SKM-1 (cell line): ENCODE measurements at regions not wholly inside any gene's neighbourhood (a gene's known extent, or its start where the extent isn't known, plus 50 kb on each side); places are given as distances from the start of the nearest gene placed in this dataset.
A peak's percentile ranks its signal among the peaks of the same experiment; 100 is the strongest.
"Not testable (repeated sequence)": the region's sequence is repeated elsewhere in the genome, so short reads cannot be mapped to it uniquely, and the experiment has no call there.

Source experiments
- DNase-seq: peaks from one replicate; lab custom pipeline; 2025; ENCODE audit not compliant: unreplicated experiment; lab: John Stamatoyannopoulos, UW

DNA sequence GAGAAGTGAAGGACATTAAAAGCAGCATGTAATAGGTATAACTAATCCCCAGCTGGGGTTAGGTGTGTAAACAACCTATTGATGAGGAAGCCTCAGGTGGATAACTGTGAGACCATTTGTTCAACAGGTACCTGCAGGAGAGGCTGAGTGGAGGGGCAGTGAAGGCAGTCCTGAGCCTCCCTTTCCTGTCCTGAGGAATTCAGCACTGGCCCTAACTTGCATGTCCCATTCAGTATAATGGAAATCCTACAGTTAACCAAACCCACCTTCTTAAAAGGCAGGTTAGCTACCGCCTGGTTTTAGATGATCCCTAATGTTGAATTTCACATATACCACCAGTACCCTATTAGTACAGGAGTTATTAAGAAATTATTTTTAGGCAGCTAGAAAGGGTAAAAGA lies 225.9 kb upstream of the GOT2 start:
- DNase-seq, result no peak

DNA sequence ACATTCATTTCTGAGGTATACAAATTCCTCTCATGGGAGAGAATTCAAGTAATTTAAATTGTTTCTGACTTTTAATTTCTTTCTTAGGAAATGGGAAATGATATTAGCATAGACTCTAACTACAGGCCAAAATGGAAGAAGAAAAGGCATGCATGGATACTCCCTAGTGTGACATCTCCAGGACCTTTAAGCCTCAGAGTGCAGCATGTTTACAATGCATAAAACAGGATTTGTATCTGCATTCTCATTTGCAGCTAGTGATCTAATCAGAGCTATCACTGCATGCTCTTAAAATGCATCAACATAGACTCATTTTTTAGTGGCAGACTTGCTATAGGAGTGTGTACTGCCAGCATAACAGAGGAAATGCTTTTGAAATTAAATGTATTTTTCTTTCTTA lies 224.6 kb upstream of the GOT2 start:
- no peak for DNase-seq

GRCh38 chr16:58948244-58948643 lies 214.1 kb upstream of the GOT2 start:
- DNase-seq, result no peak

DNA sequence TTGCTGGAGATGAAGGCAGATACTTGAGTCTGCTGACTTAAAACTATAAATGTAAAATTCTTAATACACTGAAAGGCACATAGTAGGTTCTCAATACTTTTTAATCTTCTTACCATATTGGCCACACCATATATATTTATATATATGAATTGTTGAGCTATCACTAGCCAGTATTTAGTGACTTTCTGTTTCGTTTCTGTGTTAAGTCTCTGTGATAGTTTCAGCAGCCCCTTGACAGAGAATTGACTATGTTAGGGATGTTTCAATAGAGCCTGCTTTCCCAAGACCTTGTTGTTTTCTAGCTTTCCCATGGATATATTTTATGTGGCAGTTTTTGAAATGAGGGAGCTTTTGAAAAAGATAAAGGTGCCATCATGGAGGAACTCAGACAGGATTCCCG lies 206.5 kb upstream of the GOT2 start:
- DNase-seq, result no peak

DNA sequence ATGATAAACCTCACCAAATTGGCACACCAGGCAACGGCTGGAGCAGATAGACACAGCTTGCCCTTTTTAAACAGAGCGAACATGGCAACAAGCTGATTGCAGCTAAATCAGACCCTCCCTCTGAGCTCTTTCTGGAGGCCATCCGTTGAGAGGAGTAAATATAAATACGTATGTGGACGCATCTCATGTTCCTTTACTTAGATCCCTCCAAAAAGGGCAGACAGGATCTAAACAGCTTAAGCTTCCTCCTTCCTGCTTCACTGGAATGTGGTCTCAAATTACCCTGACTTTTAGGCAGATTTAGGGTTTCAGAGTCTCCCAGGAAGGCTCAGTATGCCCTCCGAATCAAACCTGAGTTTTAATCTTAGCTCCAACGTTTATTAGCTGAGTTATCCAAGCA lies 204.7 kb upstream of the GOT2 start:
- DNase-seq, result no peak

DNA sequence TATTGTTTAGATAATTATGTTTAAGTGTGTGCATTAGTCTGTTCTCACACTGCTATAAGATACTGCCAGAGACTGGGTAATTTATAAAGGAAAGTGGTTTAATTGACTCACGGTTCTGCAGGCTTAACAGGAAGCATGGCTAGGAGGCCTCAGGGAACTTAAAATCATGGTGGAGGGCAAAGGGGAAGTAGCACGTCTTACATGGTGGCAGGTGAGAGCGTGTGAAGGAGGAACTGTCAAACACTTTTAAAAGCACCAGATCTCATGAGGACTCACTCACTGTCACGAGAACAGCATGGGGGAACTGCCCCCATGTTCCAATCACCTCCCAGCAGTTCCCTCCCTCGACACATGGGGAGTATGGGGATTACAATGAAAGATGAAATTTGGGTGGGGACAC lies 203.5 kb upstream of the GOT2 start:
- peak; percentile 4 for DNase-seq

GRCh38 chr16:58933186-58933585 lies 199.1 kb upstream of the GOT2 start:
- DNase-seq, result no peak

DNA sequence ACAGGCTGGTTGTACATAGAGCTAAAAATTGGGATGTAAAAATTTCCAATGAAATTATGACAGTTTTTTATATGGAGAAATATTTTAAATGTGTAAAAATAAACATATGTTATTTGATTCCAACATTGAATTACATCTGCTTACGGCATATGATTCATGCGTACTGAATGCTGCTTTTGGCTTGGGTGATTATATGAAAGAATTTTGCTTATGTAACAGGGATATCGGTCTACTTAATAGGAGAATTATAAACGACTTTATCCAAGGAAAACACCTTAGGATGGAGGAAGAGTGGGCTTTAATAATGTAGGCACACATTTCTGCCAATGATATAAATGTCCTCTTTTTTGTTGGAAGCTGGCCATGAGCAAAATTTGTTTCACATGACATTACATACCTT lies 197.3 kb upstream of the GOT2 start:
- no peak for DNase-seq

- no peak for DNase-seq
Observed at GRCh38 chr16:58923094-58923493, 189.0 kb upstream of the GOT2 start.

- DNase-seq, result no peak
Observed at GRCh38 chr16:58913456-58913855, 179.3 kb upstream of the GOT2 start.

DNA sequence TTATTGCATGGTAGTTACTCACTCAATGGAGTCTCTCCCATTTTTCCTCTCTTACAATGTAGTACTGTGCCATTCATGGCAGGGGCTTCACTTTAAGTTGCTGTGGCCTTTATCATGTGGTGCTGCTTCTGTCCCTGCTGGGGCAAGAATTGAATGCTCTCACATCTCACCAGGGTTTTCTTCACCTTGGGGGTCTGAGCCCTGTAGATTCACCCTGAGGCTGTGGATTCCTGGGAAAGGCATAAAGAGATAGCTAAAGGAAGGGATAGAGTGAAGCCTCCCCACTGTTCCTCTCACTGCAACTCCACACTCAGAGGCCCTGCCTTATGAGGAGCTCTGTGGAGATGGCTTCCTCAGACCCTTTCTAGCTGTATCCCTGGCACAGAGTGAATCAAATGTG lies 178.5 kb upstream of the GOT2 start:
- DNase-seq, result no peak

DNA sequence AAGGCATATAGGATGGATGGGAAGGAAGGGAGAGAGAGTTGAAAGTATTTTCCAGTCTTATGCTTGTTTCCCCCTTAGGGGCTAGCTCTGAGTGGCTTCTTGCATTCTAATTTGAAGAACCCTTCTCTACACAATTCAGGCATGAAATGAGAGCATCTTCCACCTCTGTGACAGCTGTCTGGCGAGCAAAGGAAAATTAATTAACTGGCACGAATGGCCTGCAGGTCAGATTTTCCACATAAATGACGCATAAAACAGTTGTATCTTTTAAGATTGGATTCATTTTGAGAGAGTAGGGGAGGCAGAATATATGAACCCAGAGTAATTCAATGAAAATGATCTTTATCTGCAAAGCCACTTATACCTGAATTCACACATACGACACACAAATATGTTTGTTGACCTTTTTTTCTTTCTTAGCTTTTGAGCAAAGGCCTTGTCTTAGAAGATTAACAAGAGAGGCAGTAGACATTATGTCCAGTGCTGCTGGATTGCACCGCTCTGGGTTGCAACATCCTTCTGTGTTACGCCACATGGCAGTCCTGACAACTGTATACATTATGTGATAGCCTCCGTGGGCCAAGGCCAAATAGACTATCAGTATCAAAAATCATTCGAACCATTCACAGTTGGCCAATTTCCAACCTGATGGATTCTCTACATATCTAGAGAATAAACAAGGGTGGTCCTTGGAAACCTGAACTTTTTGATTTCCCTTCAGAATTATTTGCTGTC lies 173.0 kb upstream of the GOT2 start:
- no peak for DNase-seq

DNA sequence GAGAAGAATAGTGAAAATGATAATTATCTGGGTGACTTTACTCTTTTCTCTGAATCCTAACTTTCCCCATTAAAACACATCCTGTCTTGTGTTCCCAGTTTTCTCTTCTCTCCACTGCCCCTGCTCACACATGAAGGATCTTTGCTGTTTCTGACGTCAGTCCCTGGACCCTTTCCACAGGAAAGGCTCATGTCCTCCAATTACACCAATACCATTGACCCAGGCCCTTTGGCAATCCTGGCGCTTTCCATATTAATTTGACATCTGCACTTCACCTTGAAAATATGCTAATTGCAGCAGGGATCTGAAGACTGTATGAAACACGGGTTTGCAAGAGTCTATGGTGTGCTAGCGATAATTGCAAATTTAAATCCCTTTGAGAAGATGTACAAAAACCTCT lies 170.2 kb upstream of the GOT2 start:
- no peak for DNase-seq

DNA sequence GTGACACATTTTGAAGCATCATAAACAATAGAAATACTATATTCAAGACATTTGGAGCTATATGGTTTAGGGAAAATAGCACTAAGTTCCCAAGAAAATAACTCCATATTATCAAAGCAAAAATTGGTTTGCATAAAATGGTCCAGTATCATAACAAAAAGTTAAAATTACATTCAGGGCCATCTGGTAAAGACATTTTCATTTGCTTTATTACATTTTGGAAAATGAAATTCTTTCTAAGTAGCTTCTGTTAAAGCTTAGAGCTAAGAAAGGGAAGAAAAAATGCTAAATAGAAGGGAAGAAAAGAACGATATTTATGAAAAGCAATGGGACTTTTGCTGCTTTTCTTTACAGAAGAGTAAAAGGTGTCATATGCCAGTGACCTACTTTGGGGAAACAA lies 155.4 kb upstream of the GOT2 start:
- no peak for DNase-seq

GRCh38 chr16:58885528-58886170 lies 151.5 kb upstream of the GOT2 start:
- DNase-seq, result no peak

DNA sequence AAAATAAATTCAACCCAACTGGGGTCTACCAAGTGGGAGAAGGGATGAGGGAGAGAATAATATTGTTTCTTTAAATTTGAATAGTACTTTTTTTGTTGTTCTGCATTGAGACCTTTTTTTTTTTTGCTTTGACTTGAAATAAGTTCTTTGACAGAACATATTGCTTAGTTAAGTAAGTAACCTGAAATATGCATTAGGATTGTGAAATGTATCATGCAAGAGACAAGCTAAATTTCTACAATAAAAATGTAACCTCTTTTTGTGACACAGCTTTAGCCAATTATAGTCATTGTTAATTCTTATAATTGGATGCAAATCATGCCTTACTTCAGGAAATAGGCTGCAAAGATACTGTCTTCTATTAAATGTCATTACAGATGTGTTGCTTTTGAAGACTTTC lies 150.0 kb upstream of the GOT2 start:
- no peak for DNase-seq

DNA sequence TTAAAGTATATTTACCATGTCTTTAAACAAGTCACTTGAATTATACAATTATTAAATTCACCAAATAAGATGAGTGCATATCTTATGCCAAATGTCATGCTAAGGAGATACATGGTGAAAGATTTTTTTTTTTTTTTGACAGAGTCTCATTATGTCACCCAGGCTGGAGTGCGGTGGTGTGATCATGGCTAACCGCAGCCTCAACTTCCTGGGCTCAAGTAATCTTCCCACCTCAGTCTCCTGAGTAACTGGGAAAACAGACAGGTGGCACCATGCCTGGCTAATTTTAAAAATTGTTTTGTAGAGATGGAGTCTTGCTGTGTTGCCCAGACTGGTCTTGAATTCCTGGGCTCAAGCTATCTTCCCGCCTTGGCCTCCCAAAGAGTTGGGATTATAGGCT lies 149.0 kb upstream of the GOT2 start:
- no peak for DNase-seq

DNA sequence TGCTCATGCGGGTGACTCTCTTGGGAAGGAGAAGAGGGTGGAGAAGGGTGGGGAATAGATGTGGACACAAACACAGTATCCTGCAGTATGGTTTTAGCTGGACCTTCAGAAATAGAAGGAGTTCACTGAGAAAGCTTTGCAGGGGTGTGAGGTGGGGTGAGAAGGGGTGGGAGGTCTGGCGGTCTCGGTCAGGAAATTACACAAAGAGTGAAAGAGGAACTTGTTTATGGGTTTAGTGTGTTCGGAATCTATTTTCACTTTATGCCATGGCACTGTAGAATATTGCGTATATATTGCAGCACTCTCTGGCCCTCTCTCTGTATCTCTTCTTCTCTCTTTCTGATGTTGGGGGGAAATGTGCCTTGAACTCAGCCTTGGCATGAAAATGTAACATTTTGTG lies 148.2 kb upstream of the GOT2 start:
- peak; percentile 95 for DNase-seq

GRCh38 chr16:58878641-58879040 lies 144.5 kb upstream of the GOT2 start:
- not testable (repeated sequence) for DNase-seq

DNA sequence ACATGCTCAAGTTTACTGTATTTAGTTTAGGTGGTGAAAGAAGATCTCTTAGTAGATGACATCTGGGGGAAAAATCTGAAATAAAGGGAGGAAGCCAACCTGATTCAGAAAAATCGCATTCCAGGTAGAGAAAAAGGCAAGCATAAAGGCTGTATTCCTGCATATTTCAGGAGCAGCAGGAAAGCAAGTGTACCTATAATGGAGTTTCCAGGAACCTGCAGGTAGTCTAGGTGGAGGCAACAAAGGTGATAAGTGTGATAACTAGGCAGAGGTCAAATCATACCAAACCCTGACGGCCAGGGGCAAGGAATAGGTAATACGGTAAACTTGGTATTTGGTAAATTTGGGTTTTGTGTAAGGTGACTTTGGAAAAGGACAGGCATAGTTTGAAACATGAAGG lies 132.8 kb upstream of the GOT2 start:
- DNase-seq, result no peak

DNA sequence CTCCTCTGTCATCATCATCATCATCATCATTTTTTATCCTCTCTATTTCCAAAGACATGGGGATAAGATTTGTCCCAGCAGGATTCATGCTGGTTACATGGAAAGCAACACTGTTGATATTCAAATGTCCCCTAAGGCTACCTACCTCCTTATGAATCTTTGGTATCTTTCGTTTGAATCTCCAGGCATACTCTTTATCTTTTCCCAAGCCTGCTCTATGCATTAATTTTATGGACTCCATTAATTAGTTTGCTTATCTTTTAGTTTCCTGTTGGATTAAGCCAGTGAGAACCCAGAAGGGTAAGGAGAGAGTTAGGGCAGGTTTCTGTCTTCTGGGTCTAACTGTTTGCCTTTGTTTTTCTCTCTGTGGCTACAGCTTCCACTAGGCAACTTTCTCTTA lies 129.6 kb upstream of the GOT2 start:
- no peak for DNase-seq

GRCh38 chr16:58863042-58863441 lies 128.9 kb upstream of the GOT2 start:
- no peak for DNase-seq
